ENCODE measurements at regions not wholly inside any gene's neighbourhood (a gene's known extent, or its start where the extent isn't known, plus 50 kb on each side); places are given as distances from the start of the nearest gene placed in this dataset.
"Not testable (repeated sequence)": the region's sequence is repeated elsewhere in the genome, so short reads cannot be mapped to it uniquely, and the experiment has no call there.

GRCh38 chr5:108581026-108581425 lies 166.7 kb upstream of the FER start:
- no peak for DNase-seq

DNA sequence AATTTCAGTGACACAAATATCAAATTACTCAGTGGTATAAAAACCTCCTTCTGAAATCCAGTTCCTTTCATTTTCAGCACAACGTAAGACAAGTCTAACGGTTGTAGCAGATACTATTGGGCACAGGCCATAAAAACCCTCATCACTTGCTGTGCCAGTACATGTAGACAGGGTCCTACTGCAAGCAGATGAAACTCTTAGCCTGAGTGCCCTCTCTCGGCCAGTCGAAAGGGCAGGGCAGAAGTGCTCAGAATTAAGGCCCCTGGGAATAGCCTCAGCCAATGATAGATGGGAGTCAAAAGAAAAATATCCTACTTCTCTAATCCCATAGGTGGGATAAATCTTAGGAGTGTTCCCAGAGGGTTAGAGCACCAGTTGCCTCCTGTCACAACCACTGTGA lies 168.5 kb upstream of the FER start:
- no peak for DNase-seq

DNA sequence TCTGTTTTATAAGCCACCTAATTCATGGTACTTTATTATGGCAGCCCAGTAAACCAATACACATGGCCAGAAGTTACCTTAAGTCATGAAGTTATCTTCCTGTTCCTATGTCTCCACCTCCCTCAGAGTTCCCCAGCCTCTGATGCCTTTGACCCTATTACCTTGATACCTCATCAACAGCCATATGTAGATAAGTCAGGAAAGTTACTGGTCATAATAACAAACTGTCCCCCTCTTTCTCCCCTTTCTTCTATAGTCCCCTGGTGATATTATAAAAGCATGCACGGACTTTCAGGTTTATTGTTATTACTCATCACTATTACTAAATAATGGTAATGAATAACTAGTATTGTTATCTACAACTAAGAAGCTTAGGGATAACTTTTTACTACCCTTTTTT lies 168.9 kb upstream of the FER start:
- DNase-seq, result no peak

GRCh38 chr5:108567429-108567828 lies 180.3 kb upstream of the FER start:
- DNase-seq, result no peak

GRCh38 chr5:108564441-108564840 lies 182.5 kb upstream of the FBXL17 start:
- no peak for DNase-seq

DNA sequence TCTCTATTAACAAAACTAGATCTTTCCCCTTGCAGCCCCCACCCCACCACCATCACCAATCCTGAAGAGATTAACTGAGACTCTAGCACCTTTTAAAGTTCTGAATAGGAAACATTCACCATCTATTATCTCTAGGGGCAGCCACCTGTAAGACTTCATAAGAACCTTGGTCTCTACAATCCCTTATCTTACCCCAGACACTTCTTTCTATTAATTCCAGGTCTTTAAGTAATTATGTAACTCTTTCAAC lies 180.2 kb upstream of the FBXL17 start:
- no peak for DNase-seq

DNA sequence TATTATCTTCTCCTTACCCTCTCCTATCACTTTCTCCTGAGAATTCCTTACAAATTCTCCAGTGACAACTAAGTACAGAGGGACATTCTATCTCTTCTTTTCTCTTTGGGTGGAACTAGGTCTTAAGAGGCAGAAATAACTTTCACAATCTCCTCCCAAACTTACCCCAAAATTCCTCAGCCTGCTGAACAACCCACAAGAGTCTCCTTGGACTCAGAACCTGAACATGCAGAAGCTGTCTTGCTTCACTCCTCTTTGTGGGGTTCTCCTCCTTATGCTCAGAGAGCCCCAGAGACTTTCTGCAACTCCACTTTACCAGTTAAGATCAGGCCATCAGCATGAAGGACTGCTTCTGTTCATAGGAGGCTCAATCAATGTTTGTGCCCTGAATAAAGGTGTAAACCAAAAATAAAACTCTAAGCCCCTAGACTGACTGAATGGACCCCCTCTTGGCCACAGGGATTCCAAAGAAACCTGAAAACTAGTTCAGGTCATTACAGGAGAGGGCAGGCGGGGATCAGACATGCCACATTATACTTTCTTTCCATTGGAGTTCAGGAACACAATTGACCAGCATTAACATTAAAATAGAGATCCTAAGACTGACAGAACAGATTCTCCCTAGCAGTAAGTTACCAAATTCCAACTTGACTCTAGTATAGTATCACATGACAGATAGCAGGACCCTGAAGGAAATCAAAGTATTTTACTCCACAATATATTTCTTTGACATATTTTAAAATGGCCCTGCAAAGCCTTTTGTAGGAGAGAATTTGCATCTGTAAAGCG lies 179.7 kb upstream of the FBXL17 start:
- no peak for DNase-seq

DNA sequence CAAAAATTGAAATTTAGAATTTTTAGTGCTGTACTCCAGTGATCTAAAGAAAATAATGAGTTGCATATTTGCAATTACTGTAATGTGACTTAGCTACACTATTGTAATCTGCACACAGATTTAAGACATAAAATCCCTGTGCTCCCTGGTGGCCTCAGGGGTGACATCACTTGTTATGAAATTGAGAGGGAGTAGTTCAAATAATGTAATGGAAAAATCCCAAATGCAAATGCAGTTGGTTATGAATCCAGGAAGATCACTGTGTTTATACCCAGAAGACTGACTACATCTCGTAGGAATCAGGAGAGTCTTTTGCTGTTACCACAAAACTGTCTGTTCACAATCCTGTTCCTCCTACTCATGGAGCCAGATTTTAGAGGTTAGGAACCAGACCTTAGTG lies 178.7 kb upstream of the FBXL17 start:
- DNase-seq, result no peak

DNA sequence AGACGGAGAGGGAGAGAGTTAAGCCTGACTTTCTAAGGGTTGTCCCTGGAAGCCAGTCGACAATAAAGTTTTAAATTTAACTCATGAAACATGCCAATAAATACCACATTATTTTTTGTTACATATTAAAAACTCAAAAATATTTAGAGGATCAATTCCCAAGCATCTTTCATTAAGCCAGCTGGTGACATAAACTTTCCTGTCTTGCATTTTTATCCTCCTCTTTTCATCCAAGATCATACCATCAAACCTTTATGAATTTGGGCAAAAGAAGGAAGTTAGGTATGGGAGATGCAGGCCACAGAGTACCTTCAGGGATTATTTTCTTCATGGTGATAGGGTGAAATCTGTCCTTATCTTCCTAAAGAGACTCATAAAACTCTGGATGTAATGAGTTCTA lies 178.3 kb upstream of the FBXL17 start:
- DNase-seq, result no peak

DNA sequence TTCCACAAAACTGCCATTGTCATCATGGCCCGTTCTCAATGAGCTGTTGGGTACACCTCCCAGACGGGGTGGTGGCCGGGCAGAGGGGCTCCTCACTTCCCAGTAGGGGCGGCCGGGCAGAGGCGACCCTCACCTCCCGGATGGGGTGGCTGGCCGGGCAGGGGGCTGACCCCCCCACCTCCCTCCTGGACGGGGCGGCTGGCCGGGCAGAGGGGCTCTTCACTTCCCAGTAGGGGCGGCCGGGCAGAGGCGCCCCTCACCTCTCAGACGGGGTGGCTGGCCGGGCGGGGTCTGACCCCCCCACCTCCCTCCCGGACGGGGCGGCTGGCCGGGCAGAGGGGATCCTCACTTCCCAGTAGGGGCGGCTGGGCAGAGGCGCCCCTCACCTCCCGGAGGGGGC lies 176.9 kb upstream of the FBXL17 start:
- not testable (repeated sequence) for DNase-seq

DNA sequence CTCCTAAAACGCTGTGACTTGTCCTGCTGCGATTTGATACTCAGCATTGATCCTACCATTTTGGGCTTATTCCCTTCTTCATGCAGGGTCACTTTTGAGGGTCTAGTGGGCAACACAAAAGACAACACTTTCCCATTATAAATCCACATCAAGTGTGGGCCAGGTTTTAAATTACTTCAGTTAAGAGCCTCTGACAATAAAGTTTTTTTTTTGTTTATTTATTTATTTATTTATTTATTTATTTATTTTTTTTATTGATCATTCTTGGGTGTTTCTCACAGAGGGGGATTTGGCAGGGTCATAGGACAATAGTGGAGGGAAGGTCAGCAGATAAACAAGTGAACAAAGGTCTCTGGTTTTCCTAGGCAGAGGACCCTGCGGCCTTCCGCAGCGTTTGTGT lies 176.2 kb upstream of the FBXL17 start:
- not testable (repeated sequence) for DNase-seq

DNA sequence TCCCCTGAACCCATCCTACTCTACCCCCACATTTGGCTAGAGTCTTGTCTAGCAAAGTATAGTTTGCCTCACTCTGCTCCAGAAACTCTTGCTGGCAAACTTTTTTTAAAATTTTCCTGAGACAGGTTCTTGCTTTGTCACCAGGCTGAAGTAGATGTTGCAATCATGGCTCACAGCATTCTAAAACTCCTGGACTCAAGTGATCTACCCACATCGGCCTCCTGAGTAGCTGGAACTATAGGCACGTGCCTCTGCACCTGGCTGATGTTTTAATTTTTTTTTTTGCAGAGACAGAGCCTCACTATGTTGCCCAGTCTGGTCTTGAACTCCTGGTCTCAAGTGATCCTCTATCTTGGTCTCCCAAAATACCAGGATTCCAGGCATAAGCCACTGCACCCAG lies 175.8 kb upstream of the FBXL17 start:
- no peak for DNase-seq

DNA sequence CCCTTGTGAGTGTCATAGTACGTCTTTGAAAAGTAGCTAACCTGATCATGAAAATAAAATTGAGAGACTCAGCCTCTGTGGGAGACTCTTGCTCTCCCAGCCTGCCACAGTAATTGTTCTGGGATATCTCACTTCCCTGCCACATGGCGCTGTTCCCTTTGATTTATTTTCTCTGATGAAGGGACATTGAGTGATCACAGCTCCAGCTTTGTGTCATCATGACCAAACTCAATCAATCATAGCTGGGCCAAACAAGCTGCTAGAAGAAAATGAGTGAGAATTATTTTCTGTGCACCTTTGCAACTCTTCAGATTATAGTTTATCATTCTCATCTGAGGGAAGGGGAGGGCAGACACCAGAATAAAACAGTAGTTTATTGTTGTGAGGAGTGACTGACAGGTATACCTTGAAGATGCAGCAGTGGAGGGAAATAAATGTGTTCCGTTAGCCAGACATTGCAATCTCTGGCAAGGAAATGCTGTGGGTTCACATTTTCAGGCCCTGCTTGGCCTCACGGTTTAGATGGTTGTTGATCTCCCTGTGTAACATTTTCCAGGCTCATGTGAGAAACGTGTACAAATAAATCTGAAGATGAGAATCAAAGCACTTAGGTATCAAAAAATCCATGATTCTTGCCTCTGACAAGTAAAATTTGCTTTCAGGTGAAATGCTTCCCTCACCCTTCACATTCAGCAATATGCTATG lies 174.7 kb upstream of the FBXL17 start:
- DNase-seq, result no peak

GRCh38 chr5:108548684-108549596 lies 167.0 kb upstream of the FBXL17 start:
- DNase-seq, result no peak

DNA sequence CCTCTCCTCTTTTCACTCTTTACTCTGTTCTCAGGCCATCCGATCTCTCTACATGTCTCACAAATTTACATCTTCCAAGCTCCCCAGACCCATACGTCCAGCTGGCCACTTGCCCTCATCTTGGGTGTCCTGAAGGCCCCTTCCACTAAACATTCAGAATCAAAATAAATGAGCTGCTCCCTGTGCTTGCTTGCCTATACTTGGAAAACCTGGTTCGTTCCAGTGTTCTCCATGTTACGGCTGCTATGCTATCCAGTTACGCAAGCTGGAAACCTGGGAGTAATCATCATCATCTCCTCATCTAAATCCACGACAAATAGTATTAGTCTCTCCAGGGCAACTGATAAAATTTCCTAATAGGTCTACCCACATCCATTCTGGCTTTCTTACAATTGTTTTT lies 165.0 kb upstream of the FBXL17 start:
- no peak for DNase-seq

DNA sequence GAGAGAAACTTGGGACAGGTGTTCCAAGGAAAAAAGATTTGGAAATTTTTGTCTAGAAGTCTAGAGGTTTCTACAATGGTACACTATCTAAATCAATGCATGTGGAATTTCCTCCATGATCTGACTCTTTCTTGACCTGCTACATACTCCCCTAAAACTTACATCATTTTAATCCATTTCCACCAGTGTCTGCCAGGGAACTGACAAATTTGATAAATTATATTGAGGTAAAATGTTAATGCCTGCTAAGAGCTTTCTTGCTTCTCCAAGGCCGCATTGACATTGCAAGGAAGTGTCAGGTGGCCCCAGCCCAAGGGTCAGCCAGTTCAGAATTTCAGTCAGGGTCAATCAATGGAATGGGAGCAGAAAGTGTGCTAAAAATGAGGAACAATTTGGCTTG lies 163.4 kb upstream of the FBXL17 start:
- no peak for DNase-seq

GRCh38 chr5:108543486-108543885 lies 161.6 kb upstream of the FBXL17 start:
- DNase-seq, result no peak

GRCh38 chr5:108541836-108542235 lies 159.9 kb upstream of the FBXL17 start:
- no peak for DNase-seq

GRCh38 chr5:108536321-108536720 lies 154.4 kb upstream of the FBXL17 start:
- DNase-seq, result no peak

GRCh38 chr5:108532129-108532445 lies 150.2 kb upstream of the FBXL17 start:
- DNase-seq, result not testable (repeated sequence)

DNA sequence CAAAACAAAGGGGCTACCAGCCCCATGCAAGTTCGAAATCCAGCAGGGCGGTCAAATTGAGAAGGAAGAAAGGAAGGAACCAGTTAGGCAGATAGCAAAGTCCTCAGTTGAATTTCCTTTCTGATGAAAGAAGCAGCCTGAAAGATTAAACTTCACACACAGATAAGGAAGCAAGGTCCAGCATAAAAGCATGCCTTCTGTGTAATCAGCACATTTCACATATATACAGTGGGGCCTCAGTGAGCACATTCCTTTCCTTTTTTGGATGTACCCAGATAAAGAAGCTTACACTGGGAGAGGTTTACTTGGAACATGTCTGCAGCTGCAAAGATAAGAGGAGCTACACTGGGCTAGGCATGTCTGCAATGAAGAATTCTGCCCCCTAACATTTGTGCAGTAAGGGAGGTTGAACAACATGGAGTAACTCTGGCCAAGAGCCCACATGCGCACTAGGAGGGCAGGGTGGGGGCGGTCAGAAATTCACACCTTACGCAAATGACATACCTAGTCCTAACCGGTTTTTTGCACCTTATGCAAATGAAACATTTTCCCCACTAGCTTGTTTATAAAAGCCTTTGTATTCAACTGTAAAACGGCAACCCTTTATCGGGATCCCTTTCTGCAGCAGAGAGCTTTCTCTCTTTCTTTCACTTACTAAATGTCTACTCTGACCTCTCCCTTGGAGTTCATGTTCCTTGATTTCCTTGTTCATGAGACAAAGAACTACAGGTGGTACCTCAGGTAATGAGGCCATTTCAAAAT lies 149.7 kb upstream of the FBXL17 start:
- no peak for DNase-seq

DNA sequence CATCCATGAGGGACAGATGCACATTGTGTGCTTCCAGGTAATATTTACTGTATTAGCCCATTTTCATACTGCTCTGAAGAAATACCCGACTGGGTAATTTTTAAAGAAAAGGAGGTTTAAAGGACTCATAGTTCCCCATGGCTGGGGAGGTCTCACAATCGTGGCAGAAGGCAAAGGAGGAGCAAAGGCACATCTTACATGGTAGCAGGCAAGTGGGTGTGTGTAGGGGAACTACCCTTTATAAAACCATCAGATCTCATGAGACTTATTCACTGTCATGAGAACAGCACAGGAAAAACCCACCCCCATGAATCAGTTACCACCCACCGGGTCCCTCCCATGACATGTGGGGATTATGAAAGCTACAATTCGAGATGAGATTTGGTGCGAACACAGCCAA lies 148.8 kb upstream of the FBXL17 start:
- no peak for DNase-seq

DNA sequence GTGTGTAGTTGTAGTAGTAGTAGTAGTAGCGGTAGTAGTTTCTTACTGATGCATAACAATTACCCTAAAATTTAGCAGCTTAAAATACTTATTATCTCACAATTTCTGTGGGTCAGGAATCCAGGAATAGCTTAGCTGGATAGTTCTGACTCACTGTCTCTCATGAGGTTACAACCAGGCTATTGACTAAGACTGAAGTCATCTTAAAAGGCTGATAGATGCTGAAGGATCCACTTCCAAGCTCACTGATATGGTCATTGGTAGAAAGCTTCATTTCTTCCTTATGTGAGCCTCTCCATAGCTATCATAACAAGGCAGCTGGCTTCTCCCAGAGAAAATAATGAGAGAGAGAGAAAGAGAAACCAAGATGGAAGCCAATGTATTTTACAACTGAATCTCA lies 147.5 kb upstream of the FBXL17 start:
- no peak for DNase-seq
